Renal pelvis (tissue), 1 donor: ENCODE measurements at regions not wholly inside any gene's neighbourhood (a gene's known extent, or its start where the extent isn't known, plus 50 kb on each side); places are given as distances from the start of the nearest gene placed in this dataset.
"Not testable (repeated sequence)": the region's sequence is repeated elsewhere in the genome, so short reads cannot be mapped to it uniquely, and the experiment has no call there.

Source experiments
- DNase-seq: peaks from one replicate; pipeline ENCODE4 v3.0.0-alpha.2; 2013

GRCh38 chr5:120088412-120088811, 375.7 kb upstream of the PRR16 start:
- DNase-seq: no peak

GRCh38 chr5:120088836-120089235, 375.3 kb upstream of the PRR16 start:
- DNase-seq: no peak

GRCh38 chr5:120091376-120091948, 372.6 kb upstream of the PRR16 start:
- no peak for DNase-seq

DNA sequence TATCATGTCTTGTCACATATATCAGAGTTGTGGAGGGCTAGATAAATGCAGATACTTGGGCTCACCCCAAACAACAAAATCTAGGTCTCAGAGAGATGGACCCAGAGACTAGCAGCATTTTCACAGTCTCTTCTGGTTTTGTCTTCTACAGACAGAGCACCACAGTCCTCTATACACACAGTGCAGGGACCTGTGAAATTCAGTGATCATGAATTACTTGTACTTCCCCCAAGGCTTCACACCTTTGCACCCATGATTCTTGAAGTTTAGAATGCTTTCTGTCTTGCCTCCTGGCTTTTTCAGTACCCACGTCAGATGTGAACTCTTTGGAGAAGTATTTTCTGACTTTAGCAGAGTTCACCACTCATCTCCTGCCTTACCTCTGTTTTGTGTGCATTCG, 371.5 kb upstream of the PRR16 start:
- DNase-seq: no peak

- DNase-seq: no peak
These were observed 370.9 kb upstream of the PRR16 start for GRCh38 chr5:120093178-120093577.

- no peak for DNase-seq
These were observed 367.7 kb upstream of the PRR16 start for GRCh38 chr5:120096413-120096812.

- no peak for DNase-seq
These were observed 365.7 kb upstream of the PRR16 start for GRCh38 chr5:120098426-120098825.

GRCh38 chr5:120098902-120099535, 365.1 kb upstream of the PRR16 start:
- no peak for DNase-seq

- DNase-seq: no peak
These were observed 362.3 kb upstream of the PRR16 start for GRCh38 chr5:120101771-120102170.

DNA sequence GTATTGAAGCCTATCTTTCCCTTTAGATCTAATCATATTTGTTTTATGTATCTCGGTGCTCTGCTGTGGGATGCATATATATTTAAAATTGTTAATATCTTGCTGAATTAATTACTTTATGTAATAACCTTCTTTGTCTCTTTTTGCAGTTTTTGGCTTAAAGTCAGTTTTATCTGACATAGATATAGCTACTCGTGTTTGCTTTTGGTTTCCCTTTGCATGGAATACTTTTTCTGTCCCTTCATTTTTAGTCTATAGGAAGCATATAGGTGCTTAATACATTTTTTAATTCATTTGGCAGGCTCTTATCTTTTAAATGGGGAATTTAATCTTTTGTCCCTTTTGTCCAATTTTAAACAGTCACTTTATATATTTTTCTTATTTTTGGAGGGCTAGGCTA, 360.6 kb upstream of the PRR16 start:
- no peak for DNase-seq

- DNase-seq: no peak
These were observed 357.1 kb upstream of the PRR16 start for GRCh38 chr5:120106912-120107525.

DNA sequence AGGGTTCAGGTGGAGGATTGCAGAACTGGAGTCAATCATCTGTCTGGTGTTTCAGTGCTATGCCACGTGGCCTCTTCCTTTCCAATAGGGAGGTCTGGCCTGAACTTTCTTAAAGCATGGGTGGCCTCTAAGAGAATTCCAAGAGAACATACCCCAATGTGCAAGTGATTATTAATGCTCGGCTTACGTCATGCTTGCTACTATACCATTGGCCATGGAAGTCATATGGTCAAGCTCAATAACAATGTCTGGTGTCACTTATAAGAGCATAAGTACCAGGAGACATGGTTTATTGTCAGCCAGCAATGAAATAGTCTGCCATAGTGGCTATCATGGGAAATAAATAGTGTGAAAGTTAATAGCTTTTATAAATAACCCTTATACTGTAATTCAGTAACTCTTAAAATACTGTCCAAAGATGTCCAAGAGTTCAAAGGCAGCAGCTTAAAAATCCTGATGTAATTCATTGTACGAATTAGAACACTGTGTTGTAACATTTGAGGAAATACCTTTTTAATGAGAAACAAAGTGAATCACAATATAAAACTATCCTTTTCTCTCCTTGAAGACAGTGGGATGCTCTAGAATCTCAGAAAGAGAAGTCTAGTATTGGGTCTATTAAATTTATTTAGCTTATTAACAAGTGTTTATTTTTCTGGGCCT, 355.4 kb upstream of the PRR16 start:
- DNase-seq: no peak

DNA sequence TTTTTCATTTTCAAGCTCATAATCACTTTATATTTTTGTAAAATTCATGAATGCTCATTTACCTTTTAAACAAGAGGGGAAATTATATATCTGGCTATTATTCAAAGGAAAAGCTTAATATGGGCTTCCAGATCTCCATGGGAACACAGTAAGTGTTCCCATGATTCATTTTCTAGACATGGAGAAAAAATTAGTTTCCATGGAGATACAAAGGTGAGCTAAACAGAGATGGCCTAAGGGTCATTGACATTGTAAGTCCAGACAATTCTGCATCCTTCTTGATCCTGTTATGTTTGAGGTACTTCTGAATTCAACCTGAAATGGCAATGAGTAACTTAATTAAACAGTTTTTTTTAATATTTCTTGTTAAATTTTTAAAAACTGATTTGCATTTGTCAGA, 341.4 kb upstream of the PRR16 start:
- no peak for DNase-seq

DNA sequence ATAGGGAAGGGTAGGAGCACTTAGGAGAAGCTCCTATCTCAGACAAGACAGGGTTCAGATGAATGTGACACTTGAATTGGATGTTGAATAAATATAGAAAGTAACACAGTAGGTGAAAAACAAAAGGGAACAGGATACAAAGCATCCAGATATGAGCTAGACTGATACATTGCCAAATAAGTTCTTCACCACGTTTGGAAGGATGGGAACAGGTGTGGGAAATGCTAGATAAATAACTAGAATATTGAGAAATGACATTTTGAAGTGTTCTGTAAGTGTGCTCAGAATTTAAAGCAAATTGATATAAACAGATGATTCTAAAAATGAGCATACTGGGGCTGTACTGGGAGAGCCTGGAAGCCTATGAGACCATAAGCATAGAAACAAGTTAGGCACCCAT, 340.1 kb upstream of the PRR16 start:
- DNase-seq: no peak

- DNase-seq: no peak
These were observed 339.1 kb upstream of the PRR16 start for GRCh38 chr5:120124961-120125360.

- DNase-seq: not testable (repeated sequence)
These were observed 331.8 kb upstream of the PRR16 start for GRCh38 chr5:120132347-120132746.

DNA sequence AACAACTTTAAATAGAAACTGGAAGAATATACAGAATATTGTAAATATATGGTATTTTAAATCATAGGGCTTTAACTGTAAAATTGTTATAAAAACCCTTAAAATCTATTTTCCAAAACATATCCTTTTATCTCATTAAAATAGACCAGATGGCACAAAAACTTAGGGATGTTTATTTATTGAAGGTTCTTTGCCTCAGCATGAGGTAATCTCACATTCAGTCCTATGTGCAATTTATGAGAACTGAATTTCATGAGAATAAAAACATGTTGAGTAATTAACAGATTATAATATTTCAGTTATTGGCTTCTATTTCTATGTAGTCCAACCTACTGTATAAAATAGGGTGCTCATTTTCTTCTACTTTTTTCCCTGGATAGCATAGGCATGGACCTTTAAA, 329.2 kb upstream of the PRR16 start:
- no peak for DNase-seq

GRCh38 chr5:120137582-120137981, 326.5 kb upstream of the PRR16 start:
- DNase-seq: no peak

DNA sequence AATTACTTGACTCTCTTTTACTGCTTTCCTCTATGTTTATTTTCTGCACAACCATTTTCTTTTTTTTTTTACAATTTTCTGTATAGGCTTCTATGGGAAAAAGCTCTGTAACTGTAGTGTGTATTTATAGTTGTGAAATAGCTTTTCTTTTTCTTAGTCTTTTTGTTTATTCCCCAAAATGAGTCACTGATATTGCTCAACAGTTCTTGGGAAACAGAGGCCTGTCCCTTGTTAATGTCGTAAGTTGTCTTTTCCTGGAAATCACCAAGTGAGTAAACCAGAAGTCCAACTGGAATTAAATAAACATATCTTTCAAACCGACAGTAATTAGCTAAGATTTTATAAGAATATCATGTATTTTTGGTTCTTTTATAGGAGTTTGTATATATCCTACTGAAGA, 325.1 kb upstream of the PRR16 start:
- DNase-seq: peak; percentile 3

- DNase-seq: no peak
These were observed 323.6 kb upstream of the PRR16 start for GRCh38 chr5:120140501-120140900.

- no peak for DNase-seq
These were observed 323.0 kb upstream of the PRR16 start for GRCh38 chr5:120141076-120141475.

DNA sequence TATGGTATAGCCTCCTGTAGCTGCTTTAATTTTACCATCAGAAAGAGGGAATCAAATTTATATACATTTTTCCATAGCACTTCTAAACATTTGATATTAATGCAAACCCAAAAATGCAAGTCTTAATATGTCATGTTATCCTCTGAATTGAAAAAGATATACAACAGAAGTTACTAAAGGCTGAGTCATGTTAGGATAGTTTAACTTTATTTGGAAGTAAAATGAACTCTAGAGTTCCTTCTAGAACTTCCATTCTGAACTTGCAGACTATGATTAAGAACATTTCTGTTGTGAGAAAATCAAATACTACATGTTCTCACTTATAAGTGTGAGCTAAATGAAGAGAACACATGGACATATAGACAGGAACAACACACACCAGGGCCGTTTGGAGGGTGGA, 317.3 kb upstream of the PRR16 start:
- no peak for DNase-seq

DNA sequence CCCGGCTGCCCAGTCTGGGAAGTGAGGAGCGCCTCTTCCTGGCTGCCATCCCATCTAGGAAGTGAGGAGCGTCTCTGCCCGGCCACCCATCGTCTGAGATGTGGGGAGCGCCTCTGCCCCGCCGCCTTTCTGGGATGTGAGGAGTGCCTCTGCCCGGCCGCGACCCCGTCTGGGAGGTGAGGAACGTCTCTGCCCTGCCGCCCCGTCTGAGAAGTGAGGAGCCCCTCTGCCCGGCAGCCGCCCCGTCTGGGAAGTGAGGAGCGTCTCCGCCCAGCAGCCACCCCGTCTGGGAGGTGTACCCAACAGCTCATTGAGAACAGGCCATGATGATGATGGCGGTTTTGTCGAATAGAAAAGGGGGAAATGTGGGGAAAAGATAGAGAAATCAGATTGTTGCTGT, 316.2 kb upstream of the PRR16 start:
- DNase-seq: not testable (repeated sequence)
